Ascending aorta (tissue), 2 donors: ENCODE measurements at regions not wholly inside any gene's neighbourhood (a gene's known extent, or its start where the extent isn't known, plus 50 kb on each side); places are given as distances from the start of the nearest gene placed in this dataset.
"Not testable (repeated sequence)": the region's sequence is repeated elsewhere in the genome, so short reads cannot be mapped to it uniquely, and the experiment has no call there.

ENCODE experiments used
- DNase-seq, 2 donors: peaks; one replicate each; pipeline ENCODE4 v3.0.0-alpha.2; 2019; ENCODE audit warnings: low spot score in 2 of 2
- H3K27ac ChIP-seq, 2 donors: fragments of 200-600 bp; sonication (generic); one replicate each; pipeline ENCODE4 v1.5.1; 2016 to 2017; ENCODE audit warnings: mild to moderate bottlenecking in 1 of 2
- H3K27me3 ChIP-seq: fragments of 200-600 bp; sonication (generic); one replicate; pipeline ENCODE4 v1.5.1; 2017
- H3K36me3 ChIP-seq, 2 donors: fragments of 200-600 bp; sonication (generic); one replicate each; pipeline ENCODE4 v1.5.1; 2016
- H3K4me1 ChIP-seq, 2 donors: fragments of 200-600 bp; sonication (generic); one replicate each; pipeline ENCODE4 v1.5.1; 2016 to 2017; ENCODE audit warnings: mild to moderate bottlenecking in 1 of 2
- H3K4me3 ChIP-seq, 2 donors: fragments of 200-600 bp; sonication (generic); one replicate each; pipeline ENCODE4 v1.5.1; 2016 to 2017; ENCODE audit warnings: mild to moderate bottlenecking in 1 of 2
- H3K9me3 ChIP-seq, 2 donors: fragments of 200-600 bp; sonication (generic); one replicate each; pipeline ENCODE4 v1.5.1; 2016
- CTCF ChIP-seq, 3 experiments: fragments of 200-600 bp in 2 of 3; fragments of 450-650 bp in 1 of 3; sonication (generic) in 2 of 3; IDR thresholded peaks; one replicate each; pipeline ENCODE4 v1.5.1; 2016 to 2019; ENCODE audit warnings: antibody characterized with exemption in 3 of 3, mild to moderate bottlenecking in 1 of 3, moderate library complexity in 1 of 3
- intact Hi-C: fragments of 100-400 bp; cut with DNase I; formaldehyde crosslinking; loops from one replicate; pipeline ENCODE4 v1.15.1; 2023

- no peak for TF ChIP-seq CTCF (IDR thresholded peaks at IDR 0.05)
- H3K27ac ChIP-seq: no peak overlapping the region
- intact Hi-C loops: no loop called here
Measured at GRCh38 chr5:67725604-67726003, 490.0 kb upstream of the PIK3R1 start.

GRCh38 chr5:67724412-67725135 is 491.0 kb upstream of the PIK3R1 start:
- no peak for DNase-seq
- Histone ChIP-seq H3K27ac (peak overlapping the region; percentile 44 to 46), H3K36me3 (no peaks in the 10 kb centered on the region), H3K27me3 (no peaks in the 10 kb centered on the region), H3K9me3 (no peaks in the 10 kb centered on the region), H3K4me3 (peak overlapping the region in 1 of 2 donors; percentile 32), H3K4me1 (peaks cover 0 to 5% of the 10 kb centered on the region in 2 donors)
- intact Hi-C loops: no loop called here
- TF ChIP-seq CTCF (IDR thresholded peaks at IDR 0.05): no peak

More at GRCh38 chr5:67725604-67726003, 490.0 kb upstream of the PIK3R1 start:
- Histone ChIP-seq H3K36me3 (no peaks in the 10 kb centered on the region), H3K27me3 (no peaks in the 10 kb centered on the region), H3K4me1 (peaks cover 0 to 5% of the 10 kb centered on the region in 2 donors), H3K9me3 (no peaks in the 10 kb centered on the region), H3K4me3 (no peak overlapping the region)
- DNase-seq: no peak

- no peak for DNase-seq
- H3K36me3 ChIP-seq: no peaks in the 10 kb centered on the region
- intact Hi-C loops: no loop called here
- H3K9me3 ChIP-seq: no peaks in the 10 kb centered on the region
- TF ChIP-seq CTCF (IDR thresholded peaks at IDR 0.05): no peak
- no peak overlapping the region for H3K4me3 ChIP-seq
- no peak overlapping the region for H3K27ac ChIP-seq
- H3K27me3 ChIP-seq: no peaks in the 10 kb centered on the region
- peaks cover 0 to 5% of the 10 kb centered on the region in 2 donors for H3K4me1 ChIP-seq
Measured at GRCh38 chr5:67723873-67724272, 491.7 kb upstream of the PIK3R1 start.

GRCh38 chr5:67722582-67722981 is 493.0 kb upstream of the PIK3R1 start:
- intact Hi-C loops, H3K27me3 ChIP-seq, H3K27ac ChIP-seq, DNase-seq, H3K9me3 ChIP-seq, H3K36me3 ChIP-seq, H3K4me3 ChIP-seq, H3K4me1 ChIP-seq: not testable (repeated sequence)

- H3K9me3 ChIP-seq: no peaks in the 10 kb centered on the region
- no peaks in the 10 kb centered on the region for H3K36me3 ChIP-seq
- peaks cover 0 to 4% of the 10 kb centered on the region in 2 donors for H3K4me1 ChIP-seq
- no peaks in the 10 kb centered on the region for H3K27me3 ChIP-seq
- intact Hi-C loops: no loop called here
- H3K27ac ChIP-seq: no peak overlapping the region
- no peak for TF ChIP-seq CTCF (IDR thresholded peaks at IDR 0.05)
- DNase-seq: no peak
- no peak overlapping the region for H3K4me3 ChIP-seq
Measured at GRCh38 chr5:67720162-67720772, 495.3 kb upstream of the PIK3R1 start.

- no peaks in the 10 kb centered on the region for H3K36me3 ChIP-seq
- intact Hi-C loops: no loop called here
- H3K4me3 ChIP-seq: no peak overlapping the region
Measured at GRCh38 chr5:67702008-67702407, 505.4 kb upstream of the CD180 start.

More at GRCh38 chr5:67702008-67702407, 505.4 kb upstream of the CD180 start:
- Histone ChIP-seq H3K27me3 (no peaks in the 10 kb centered on the region), H3K9me3 (peaks cover 9 to 29% of the 10 kb centered on the region in 2 donors), H3K4me1 (no peaks in the 10 kb centered on the region), H3K27ac (no peak overlapping the region)
- no peak for TF ChIP-seq CTCF (IDR thresholded peaks at IDR 0.05)
- DNase-seq: no peak
